ENCODE measurements at regions not wholly inside any gene's neighbourhood (a gene's known extent, or its start where the extent isn't known, plus 50 kb on each side); places are given as distances from the start of the nearest gene placed in this dataset.

GRCh38 chr11:128055576-128056217 lies 531.7 kb downstream of the ETS1 start:
- TF ChIP-seq RAD21 (conservative IDR thresholded peaks at IDR 0.05) (no peak), CTCF (IDR thresholded peaks at IDR 0.05; ENCODE audit: poor library complexity, severe bottlenecking) (no peak)
